HG03097 (cell line): ENCODE measurements at regions not wholly inside any gene's neighbourhood (a gene's known extent, or its start where the extent isn't known, plus 50 kb on each side); places are given as distances from the start of the nearest gene placed in this dataset.
"Not testable (repeated sequence)": the region's sequence is repeated elsewhere in the genome, so short reads cannot be mapped to it uniquely, and the experiment has no call there.

ENCODE experiments used
- ATAC-seq: cut with Tn5 transposase; IDR thresholded peaks from one replicate; pipeline ENCODE4 v1.9.1; 2021; ENCODE audit not compliant: unreplicated experiment, low FRiP score

DNA sequence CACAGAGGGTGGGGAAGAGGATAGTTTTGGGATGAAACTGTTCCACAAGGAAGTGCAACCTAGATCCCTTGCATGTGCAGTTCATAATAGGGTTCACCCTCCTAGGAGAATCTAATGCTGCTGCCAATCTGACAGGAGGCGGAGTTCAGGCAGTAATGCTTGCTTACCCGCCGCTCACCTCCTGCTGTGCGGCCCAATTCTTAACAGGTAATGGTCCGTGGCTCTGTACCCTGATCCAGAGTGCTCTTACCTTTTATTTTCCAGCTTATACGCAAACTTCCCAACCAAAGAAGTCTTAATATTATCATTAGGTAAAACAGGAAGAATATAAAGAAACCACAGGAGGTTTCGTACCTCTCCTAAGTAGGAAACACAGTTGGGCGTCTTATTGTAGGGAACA, 82.7 kb upstream of the CD302 start:
- ATAC-seq: no peak

DNA sequence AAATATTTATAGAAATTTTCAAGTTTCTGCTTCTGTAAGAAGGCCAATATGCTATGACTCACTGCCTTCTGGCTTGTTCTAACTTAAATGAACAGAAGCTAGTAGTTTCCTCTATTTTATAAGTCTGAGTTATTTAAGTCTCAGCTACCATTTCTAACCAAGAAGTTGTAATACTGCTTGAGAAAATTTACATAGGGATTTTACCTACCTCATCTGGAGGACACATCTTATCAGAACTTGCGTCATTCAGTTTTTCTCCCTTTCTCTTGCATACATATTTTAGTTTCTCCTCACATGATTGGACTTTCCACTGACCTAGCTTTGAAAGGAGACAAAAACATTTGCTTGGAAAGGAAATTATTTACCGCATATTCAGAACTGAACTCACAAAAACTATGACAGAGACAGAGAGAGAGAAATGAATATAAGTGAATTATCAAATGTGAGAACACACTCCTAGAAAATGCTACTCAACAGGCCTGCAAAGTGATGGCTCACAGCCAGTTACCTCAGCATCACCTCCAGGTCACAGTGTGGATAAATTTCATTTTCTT, 81.1 kb upstream of the CD302 start:
- ATAC-seq: peak; percentile 61

DNA sequence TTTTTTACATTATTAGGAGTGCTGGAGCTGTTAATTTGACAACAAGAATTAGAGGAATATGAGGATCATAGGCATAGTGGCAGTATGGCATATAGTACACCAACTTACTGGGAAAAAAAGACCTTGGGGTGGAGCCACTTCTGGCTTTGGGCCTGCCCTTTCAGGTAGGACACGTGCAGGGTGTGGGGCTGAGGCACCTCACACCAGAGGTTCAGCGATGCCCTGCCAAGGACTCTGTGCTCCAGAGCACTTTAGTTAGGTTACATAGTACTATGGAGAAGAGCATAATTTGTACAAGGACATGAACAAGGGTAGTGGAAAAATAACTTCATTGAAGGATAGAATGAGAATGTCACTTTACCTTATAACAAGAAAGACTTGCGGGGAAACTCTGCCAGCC, 77.1 kb upstream of the CD302 start:
- no peak for ATAC-seq

DNA sequence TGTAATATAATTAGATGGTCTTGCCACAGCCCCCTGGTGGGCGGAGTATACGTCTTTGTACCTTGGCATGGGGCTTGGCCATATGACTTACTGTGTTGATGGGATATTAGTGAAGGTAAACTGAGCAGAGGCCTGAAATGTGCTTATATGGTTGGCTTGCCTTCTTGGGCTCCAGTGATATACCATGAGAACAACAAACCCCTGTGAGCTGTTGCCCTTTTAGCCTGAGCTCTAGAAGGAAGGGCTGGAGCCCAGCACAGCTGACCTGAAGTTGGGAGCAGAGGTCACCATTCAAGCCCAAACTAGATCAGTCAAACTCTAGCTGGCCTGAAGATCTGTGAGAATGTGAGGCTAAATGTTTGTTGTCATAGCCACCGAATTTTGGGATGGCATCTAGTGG, 75.2 kb upstream of the CD302 start:
- ATAC-seq: no peak

DNA sequence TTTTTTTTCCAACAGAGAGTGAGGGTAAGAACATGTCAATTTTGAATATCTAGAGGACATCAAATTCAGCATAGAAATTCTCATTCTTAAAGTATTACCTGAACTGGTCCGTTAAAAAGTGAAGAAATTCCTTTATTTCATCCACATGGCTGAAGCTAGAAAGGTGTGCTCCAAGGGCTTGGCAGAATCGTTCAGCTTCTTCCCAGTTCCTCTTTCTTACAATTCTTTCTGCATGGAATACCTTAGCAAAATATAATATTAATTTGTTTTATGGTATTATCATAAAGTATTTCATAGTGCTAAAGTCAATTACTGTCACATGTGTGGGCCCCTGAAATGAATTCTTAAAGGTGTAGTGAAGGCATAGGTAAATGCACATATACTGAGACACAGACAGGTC, 74.3 kb upstream of the CD302 start:
- ATAC-seq: no peak

- not testable (repeated sequence) for ATAC-seq
Measured at GRCh38 chr2:159868598-159869159, 70.7 kb upstream of the CD302 start.

GRCh38 chr2:159867567-159868361, 69.8 kb upstream of the CD302 start:
- no peak for ATAC-seq

- ATAC-seq: no peak
Measured at GRCh38 chr2:159863526-159864160, 65.6 kb upstream of the CD302 start.

- no peak for ATAC-seq
Measured at GRCh38 chr2:159860581-159861310, 62.7 kb upstream of the CD302 start.

DNA sequence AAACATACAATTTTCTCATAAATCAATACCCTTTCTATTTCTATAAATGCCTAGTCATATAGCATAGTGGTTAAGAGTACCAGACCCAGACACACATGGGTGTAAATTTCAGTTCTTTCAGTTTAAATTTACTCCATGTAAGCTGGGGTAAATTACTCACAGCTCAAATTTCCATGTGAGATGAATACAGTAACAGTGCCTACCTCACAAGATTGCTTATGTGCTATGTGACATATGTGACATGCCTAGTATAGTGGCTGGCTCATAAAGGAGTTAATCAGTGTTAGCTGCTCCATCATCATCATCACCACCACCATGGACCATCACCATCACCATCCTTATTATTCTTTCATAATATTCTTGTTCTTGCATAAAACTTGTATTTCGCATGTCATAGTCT, 61.6 kb upstream of the CD302 start:
- no peak for ATAC-seq

GRCh38 chr2:159856760-159857159, 58.8 kb upstream of the CD302 start:
- no peak for ATAC-seq

GRCh38 chr2:159855557-159856061, 57.6 kb upstream of the CD302 start:
- ATAC-seq: no peak

DNA sequence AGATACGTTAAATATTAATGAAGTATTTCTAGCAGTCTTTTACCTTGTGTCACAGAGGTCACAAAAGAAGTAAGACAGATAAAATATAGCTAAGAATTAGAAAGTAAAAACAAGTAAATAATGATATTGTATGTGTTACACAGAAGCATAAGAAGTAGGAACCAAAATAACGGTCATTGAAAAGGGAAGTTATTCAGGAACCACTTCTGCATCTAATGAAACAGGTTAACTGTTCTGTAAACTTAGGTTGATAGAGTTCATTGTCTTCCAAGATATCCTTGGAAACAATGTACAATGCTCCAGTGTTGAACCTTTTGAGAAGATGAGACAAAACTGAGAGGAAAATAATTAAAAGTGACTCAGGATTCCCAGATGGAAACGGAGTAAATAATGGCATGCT, 57.1 kb upstream of the CD302 start:
- no peak for ATAC-seq

DNA sequence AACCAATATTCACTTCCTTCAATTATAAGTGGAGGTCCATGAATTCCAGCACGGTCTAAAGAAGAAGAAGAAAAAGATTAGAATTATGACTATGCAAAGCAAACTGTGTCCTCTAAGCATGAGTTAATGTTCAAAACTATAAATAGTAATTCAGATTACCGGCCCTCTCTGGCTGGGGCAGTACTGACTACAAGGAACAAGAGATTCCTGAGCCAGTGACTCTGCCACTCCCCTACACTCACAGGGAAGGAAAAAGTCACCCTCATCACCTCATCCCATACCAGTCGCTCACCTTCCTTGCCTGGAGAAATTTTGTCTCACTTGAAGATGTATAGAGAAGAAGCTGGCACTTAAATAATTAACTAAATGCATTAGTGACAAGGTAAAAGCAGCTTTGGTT, 56.5 kb upstream of the CD302 start:
- ATAC-seq: no peak

- ATAC-seq: no peak
Measured at GRCh38 chr2:159853101-159853500, 55.1 kb upstream of the CD302 start.

- no peak for ATAC-seq
Measured at GRCh38 chr2:159851941-159852340, 53.9 kb upstream of the CD302 start.

DNA sequence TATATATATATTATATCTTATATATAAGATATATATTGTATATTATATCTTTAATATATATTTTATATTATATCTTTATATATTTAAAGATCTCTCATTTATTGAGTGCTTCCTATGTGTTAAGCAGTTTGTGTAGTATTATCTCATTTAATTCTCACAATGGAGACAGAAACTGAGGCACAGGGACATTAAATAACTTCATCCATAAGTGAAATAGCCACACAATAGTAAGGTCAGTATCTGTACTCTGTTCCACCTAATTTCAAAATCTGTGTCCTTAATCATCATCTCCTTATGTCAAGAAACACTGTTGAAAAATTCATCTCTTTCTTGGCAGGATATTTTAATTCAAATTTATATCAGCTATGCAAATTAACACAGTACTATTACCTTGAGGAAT, 52.8 kb upstream of the CD302 start:
- no peak for ATAC-seq

DNA sequence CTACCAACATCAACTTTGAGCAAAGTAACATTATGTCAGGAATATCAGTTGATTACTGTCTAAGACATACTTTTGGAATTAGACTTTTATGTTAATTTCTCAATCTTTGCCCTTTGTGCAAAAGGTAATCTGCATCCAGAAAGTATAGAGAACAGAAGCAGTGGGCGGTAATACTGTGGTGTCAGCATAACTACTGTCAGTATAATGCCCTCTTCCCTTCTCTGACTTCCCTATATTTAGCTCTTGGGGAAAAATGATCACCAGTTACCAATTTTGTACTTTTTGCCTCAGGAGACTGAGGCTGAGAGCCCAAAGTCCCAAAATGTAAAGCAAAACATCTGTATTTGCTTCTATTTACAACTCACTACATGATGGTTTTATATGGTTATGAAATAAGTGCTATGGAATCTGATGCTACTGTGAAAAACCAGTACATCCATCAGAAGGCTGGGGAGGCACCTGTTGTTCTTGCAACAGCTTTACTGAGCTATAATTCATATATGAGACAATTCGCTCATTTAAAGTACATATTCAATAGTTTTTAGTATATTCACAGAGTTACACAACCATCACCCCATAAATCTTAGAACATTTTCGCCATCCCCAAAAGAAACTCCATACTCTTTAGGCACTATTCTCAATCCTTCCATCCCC, 51.3 kb upstream of the CD302 start:
- no peak for ATAC-seq
